ENCODE measurements at regions not wholly inside any gene's neighbourhood (a gene's known extent, or its start where the extent isn't known, plus 50 kb on each side); places are given as distances from the start of the nearest gene placed in this dataset.

GRCh38 chr1:90616395-90616794, 100.7 kb downstream of the BARHL2 start:
- no peak for TF ChIP-seq CTCF (IDR thresholded peaks at IDR 0.05)
- TF ChIP-seq EP300 (IDR thresholded peaks at IDR 0.05): no peak
- TF ChIP-seq POLR2AphosphoS5 (IDR thresholded peaks at IDR 0.05): no peak
- TF ChIP-seq POLR2A (IDR thresholded peaks at IDR 0.05): no peak

Data from gastroesophageal sphincter (tissue), 3 donors.